ENCODE measurements at regions not wholly inside any gene's neighbourhood (a gene's known extent, or its start where the extent isn't known, plus 50 kb on each side); places are given as distances from the start of the nearest gene placed in this dataset.
A peak's percentile ranks its signal among the peaks of the same experiment; 100 is the strongest.

- H3K27ac ChIP-seq (ENCODE audit: low read length), result no peak overlapping the region
- no peak overlapping the region for H3K4me2 ChIP-seq (ENCODE audit: low read length)
- no peaks in the 10 kb centered on the region for H3K9me3 ChIP-seq (ENCODE audit: insufficient read depth, low read length)
- no peak overlapping the region for H2AFZ ChIP-seq (ENCODE audit: low read depth, low read length)
- peaks cover 26% of the 10 kb centered on the region for H3K4me1 ChIP-seq (ENCODE audit: low read length)
- H3K9ac ChIP-seq (ENCODE audit: low read length), result no peak overlapping the region
- H4K20me1 ChIP-seq (ENCODE audit: insufficient read depth, low read length), result no peaks in the 10 kb centered on the region
- H3K4me3 ChIP-seq (ENCODE audit: low read length), result no peak overlapping the region
- H3K36me3 ChIP-seq (replicated peaks; ENCODE audit: low read depth, low read length), result no peaks in the 10 kb centered on the region
- no peaks in the 10 kb centered on the region for H3K79me2 ChIP-seq (ENCODE audit: low read length)
- no peak for TF ChIP-seq EZH2phosphoT487 (IDR thresholded peaks at IDR 0.05; ENCODE audit: low read depth)
- TF ChIP-seq CTCF (IDR thresholded peaks at IDR 0.05; ENCODE audit: low read depth, low read length), result no peak
- no peaks in the 10 kb centered on the region for H3K27me3 ChIP-seq (ENCODE audit: low read depth, low read length)
Observed at GRCh38 chrX:39613997-39614679, 483.6 kb downstream of the BCOR start.

- H3K9ac ChIP-seq (ENCODE audit: low read length), result no peak overlapping the region
- H3K4me2 ChIP-seq (ENCODE audit: low read length), result no peak overlapping the region
Observed at GRCh38 chrX:39614680-39614998, 483.1 kb downstream of the BCOR start.

GRCh38 chrX:39616098-39616729 lies 481.5 kb downstream of the BCOR start:
- H3K9ac ChIP-seq (ENCODE audit: low read length), result no peak overlapping the region
- peaks cover 26% of the 10 kb centered on the region for H3K4me1 ChIP-seq (ENCODE audit: low read length)
- H3K36me3 ChIP-seq (replicated peaks; ENCODE audit: low read depth, low read length), result no peaks in the 10 kb centered on the region
- H3K27ac ChIP-seq (ENCODE audit: low read length), result peak overlapping the region; percentile 25; the same call in 1 of the 2 replicates
- H3K79me2 ChIP-seq (ENCODE audit: low read length), result no peaks in the 10 kb centered on the region
- peak overlapping the region; percentile 47 for H3K4me2 ChIP-seq (ENCODE audit: low read length)
- H3K9me3 ChIP-seq (ENCODE audit: insufficient read depth, low read length), result no peaks in the 10 kb centered on the region
- no peak for TF ChIP-seq CTCF (IDR thresholded peaks at IDR 0.05; ENCODE audit: low read depth, low read length)
- no peaks in the 10 kb centered on the region for H4K20me1 ChIP-seq (ENCODE audit: insufficient read depth, low read length)
- H3K27me3 ChIP-seq (ENCODE audit: low read depth, low read length), result no peaks in the 10 kb centered on the region
- H2AFZ ChIP-seq (ENCODE audit: low read depth, low read length), result no peak overlapping the region
- no peak overlapping the region for H3K4me3 ChIP-seq (ENCODE audit: low read length)

More at GRCh38 chrX:39614680-39614998, 483.1 kb downstream of the BCOR start:
- TF ChIP-seq CTCF (IDR thresholded peaks at IDR 0.05; ENCODE audit: low read depth, low read length) (no peak), EZH2phosphoT487 (IDR thresholded peaks at IDR 0.05; ENCODE audit: low read depth) (no peak)
- Histone ChIP-seq H3K36me3 (replicated peaks; ENCODE audit: low read depth, low read length) (no peaks in the 10 kb centered on the region), H2AFZ (ENCODE audit: low read depth, low read length) (no peak overlapping the region), H3K79me2 (ENCODE audit: low read length) (no peaks in the 10 kb centered on the region), H3K27me3 (ENCODE audit: low read depth, low read length) (no peaks in the 10 kb centered on the region), H4K20me1 (ENCODE audit: insufficient read depth, low read length) (no peaks in the 10 kb centered on the region), H3K4me3 (ENCODE audit: low read length) (no peak overlapping the region), H3K9me3 (ENCODE audit: insufficient read depth, low read length) (no peaks in the 10 kb centered on the region), H3K4me1 (ENCODE audit: low read length) (peaks cover 26% of the 10 kb centered on the region), H3K27ac (ENCODE audit: low read length) (no peak overlapping the region)

GRCh38 chrX:39616731-39617130 lies 481.0 kb downstream of the BCOR start:
- Histone ChIP-seq H4K20me1 (ENCODE audit: insufficient read depth, low read length) (no peaks in the 10 kb centered on the region), H2AFZ (ENCODE audit: low read depth, low read length) (no peak overlapping the region), H3K27me3 (ENCODE audit: low read depth, low read length) (no peaks in the 10 kb centered on the region), H3K9ac (ENCODE audit: low read length) (no peak overlapping the region), H3K4me3 (ENCODE audit: low read length) (no peak overlapping the region), H3K9me3 (ENCODE audit: insufficient read depth, low read length) (no peaks in the 10 kb centered on the region), H3K4me2 (ENCODE audit: low read length) (peak overlapping the region; percentile 47), H3K4me1 (ENCODE audit: low read length) (peaks cover 26% of the 10 kb centered on the region), H3K36me3 (replicated peaks; ENCODE audit: low read depth, low read length) (no peaks in the 10 kb centered on the region), H3K27ac (ENCODE audit: low read length) (no peak overlapping the region), H3K79me2 (ENCODE audit: low read length) (no peaks in the 10 kb centered on the region)
- no peak for TF ChIP-seq CTCF (IDR thresholded peaks at IDR 0.05; ENCODE audit: low read depth, low read length)

Data from OCI-LY3 (cell line).